ENCODE measurements at regions not wholly inside any gene's neighbourhood (a gene's known extent, or its start where the extent isn't known, plus 50 kb on each side); places are given as distances from the start of the nearest gene placed in this dataset.

GRCh38 chr20:10798811-10799210 is 125.0 kb upstream of the JAG1 start:
- intact Hi-C loops (cut with DNase I): no loop called here
- no peak for DNase-seq (ENCODE audit: low spot score)

GRCh38 chr20:10799735-10800134 is 125.9 kb upstream of the JAG1 start:
- intact Hi-C loops (cut with DNase I): no loop called here
- no peak for DNase-seq (ENCODE audit: low spot score)

GRCh38 chr20:10800288-10800687 is 126.5 kb upstream of the JAG1 start:
- no peak for DNase-seq (ENCODE audit: low spot score)
- intact Hi-C loops (cut with DNase I): no loop called here

- DNase-seq (ENCODE audit: low spot score): no peak
- intact Hi-C loops (cut with DNase I): no loop called here
These were observed 128.4 kb upstream of the JAG1 start for GRCh38 chr20:10802236-10802635.

- intact Hi-C loops (cut with DNase I): loop anchor here (2.0 kb wide), 1 partner anchor 49 kb away; no protein-coding TSS in a partner anchor
- DNase-seq (ENCODE audit: low spot score): no peak
These were observed 132.0 kb upstream of the JAG1 start for GRCh38 chr20:10805764-10806163.

GRCh38 chr20:10806539-10806938 is 132.7 kb upstream of the JAG1 start:
- intact Hi-C loops (cut with DNase I): loop anchor here (2.0 kb wide), 1 partner anchor 48 kb away; no protein-coding TSS in a partner anchor
- DNase-seq (ENCODE audit: low spot score): no peak

GRCh38 chr20:10807013-10807412 is 133.2 kb upstream of the JAG1 start:
- DNase-seq (ENCODE audit: low spot score): no peak
- intact Hi-C loops (cut with DNase I): loop anchor here (2.0 kb wide), 1 partner anchor 48 kb away; no protein-coding TSS in a partner anchor

GRCh38 chr20:10812759-10813327 is 139.0 kb upstream of the JAG1 start:
- DNase-seq (ENCODE audit: low spot score): no peak
- intact Hi-C loops (cut with DNase I): no loop called here

- DNase-seq (ENCODE audit: low spot score): no peak
- intact Hi-C loops (cut with DNase I): no loop called here
These were observed 149.8 kb upstream of the JAG1 start for GRCh38 chr20:10823585-10823984.

GRCh38 chr20:10824750-10825500 is 151.1 kb upstream of the JAG1 start:
- no peak for DNase-seq (ENCODE audit: low spot score)
- intact Hi-C loops (cut with DNase I): no loop called here

GRCh38 chr20:10826111-10826510 is 152.3 kb upstream of the JAG1 start:
- intact Hi-C loops (cut with DNase I): no loop called here
- DNase-seq (ENCODE audit: low spot score): no peak

- no peak for DNase-seq (ENCODE audit: low spot score)
- intact Hi-C loops (cut with DNase I): no loop called here
These were observed 154.4 kb upstream of the JAG1 start for GRCh38 chr20:10828180-10828579.

GRCh38 chr20:10832141-10832540 is 158.3 kb upstream of the JAG1 start:
- intact Hi-C loops (cut with DNase I): no loop called here
- no peak for DNase-seq (ENCODE audit: low spot score)

- no peak for DNase-seq (ENCODE audit: low spot score)
- intact Hi-C loops (cut with DNase I): no loop called here
These were observed 164.1 kb upstream of the JAG1 start for GRCh38 chr20:10837901-10838300.

- no peak for DNase-seq (ENCODE audit: low spot score)
- intact Hi-C loops (cut with DNase I): no loop called here
These were observed 168.3 kb upstream of the JAG1 start for GRCh38 chr20:10842116-10842515.

- intact Hi-C loops (cut with DNase I): no loop called here
- no peak for DNase-seq (ENCODE audit: low spot score)
These were observed 169.4 kb upstream of the JAG1 start for GRCh38 chr20:10843146-10843711.

- no peak for DNase-seq (ENCODE audit: low spot score)
- intact Hi-C loops (cut with DNase I): no loop called here
These were observed 173.0 kb upstream of the JAG1 start for GRCh38 chr20:10846766-10847165.

GRCh38 chr20:10848810-10849370 is 175.1 kb upstream of the JAG1 start:
- DNase-seq (ENCODE audit: low spot score): no peak
- intact Hi-C loops (cut with DNase I): no loop called here

GRCh38 chr20:10853176-10853575 is 179.4 kb upstream of the JAG1 start:
- DNase-seq (ENCODE audit: low spot score): no peak
- intact Hi-C loops (cut with DNase I): no loop called here

- no peak for DNase-seq (ENCODE audit: low spot score)
- intact Hi-C loops (cut with DNase I): loop anchor here (2.0 kb wide), 1 partner anchor 47 kb away; no protein-coding TSS in a partner anchor
These were observed 179.9 kb upstream of the JAG1 start for GRCh38 chr20:10853731-10854130.

GRCh38 chr20:10854976-10855375 is 181.2 kb upstream of the JAG1 start:
- DNase-seq (ENCODE audit: low spot score): no peak
- intact Hi-C loops (cut with DNase I): loop anchor here (2.0 to 5.0 kb wide), 2 partner anchors 48 to 183 kb away; partner anchors contain the start of gene JAG1

Measured in cardiac septum (tissue), 1 donor.